ENCODE measurements at regions not wholly inside any gene's neighbourhood (a gene's known extent, or its start where the extent isn't known, plus 50 kb on each side); places are given as distances from the start of the nearest gene placed in this dataset.

DNA sequence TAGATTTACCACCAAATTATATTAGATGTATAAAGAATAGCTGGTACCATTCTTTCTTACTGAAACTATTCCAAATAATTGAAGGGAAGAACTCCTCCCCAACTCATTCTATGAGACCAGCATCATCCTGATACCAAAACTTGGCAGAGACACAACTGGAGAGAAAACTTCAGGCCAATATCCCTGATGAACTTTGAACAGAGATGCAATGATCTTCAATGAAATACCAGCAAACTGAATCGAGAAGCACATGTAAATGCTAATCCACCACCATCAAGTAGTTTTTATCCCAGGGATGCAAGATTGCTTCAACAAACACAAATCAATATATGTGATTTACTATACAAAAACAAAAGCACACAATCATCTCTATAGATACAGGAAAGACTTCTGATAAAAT is 329.8 kb downstream of the RDH14 start:
- H2BK5ac ChIP-seq (ENCODE audit: low read depth, low read length), result no peak overlapping the region
- no peaks in the 10 kb centered on the region for H3K79me2 ChIP-seq (ENCODE audit: control insufficient read depth in 1 of 2, insufficient read depth in 2 of 2, low read length in 2 of 2)
- CTCF ChIA-PET (ENCODE audit: partially characterized antibody), result interaction anchor here (0.8 to 1.0 kb wide), 2 partner anchors 61 to 378 kb away, joined by 3 read pairs; no protein-coding TSS in a partner anchor
- H2BK20ac ChIP-seq (ENCODE audit: low read length), result no peak overlapping the region
- no peak overlapping the region for H3K14ac ChIP-seq (ENCODE audit: insufficient read length)
- no peak overlapping the region for H2BK15ac ChIP-seq (ENCODE audit: low read length)
- H4K5ac ChIP-seq (ENCODE audit: insufficient read length, low read depth, low read length), result no peak overlapping the region
- no peak overlapping the region for H4K8ac ChIP-seq (ENCODE audit: extremely low read depth, insufficient read depth, low read length)
- no peak overlapping the region for H3K18ac ChIP-seq (ENCODE audit: extremely low read depth, low read length)
- H3K4me1 ChIP-seq (replicated peaks in 1 of 4; ENCODE audit: control insufficient read depth in 3 of 4, insufficient read depth in 4 of 4, low read length in 3 of 4), result no peaks in the 10 kb centered on the region
- no peak overlapping the region for H3K4me3 ChIP-seq (ENCODE audit: extremely low read depth in 1 of 4, insufficient read depth in 2 of 4, low read depth in 3 of 4, low read length in 4 of 4)
- H3K36me3 ChIP-seq (ENCODE audit: control insufficient read depth in 2 of 4, insufficient read depth in 4 of 4, low read length in 3 of 4), result no peaks in the 10 kb centered on the region
- no peak overlapping the region for H2BK12ac ChIP-seq (ENCODE audit: low read depth, low read length)
- H3K27ac ChIP-seq (ENCODE audit: low read depth, low read length), result no peak overlapping the region
- no peaks in the 10 kb centered on the region for H3K23me2 ChIP-seq (ENCODE audit: low read depth, low read length)
- no peak overlapping the region for H3K23ac ChIP-seq (ENCODE audit: insufficient read length)
- no peak overlapping the region for H2AFZ ChIP-seq (ENCODE audit: low read length)
- FAIRE-seq (no peak), DNase-seq (ENCODE audit: low read depth in 1 of 2, low spot score in 2 of 2) (no peak)
- H3K56ac ChIP-seq (replicated peaks; ENCODE audit: insufficient read length, low read depth, low read length), result no peak overlapping the region
- no peaks in the 10 kb centered on the region for H3K79me1 ChIP-seq (ENCODE audit: low read depth, low read length)
- POLR2A ChIA-PET (ENCODE audit: partially characterized antibody), result interaction anchor here (0.9 kb wide), 1 partner anchor 21 kb away, joined by 3 read pairs; no protein-coding TSS in a partner anchor
- no peak overlapping the region for H2BK120ac ChIP-seq (replicated peaks; ENCODE audit: low read depth, low read length)
- no peak overlapping the region for H3K9ac ChIP-seq (replicated peaks in 1 of 4; ENCODE audit: extremely low read depth in 1 of 4, low read depth in 3 of 4, low read length in 3 of 4)
- H3K9me3 ChIP-seq (ENCODE audit: insufficient read depth in 2 of 2, low read depth in 1 of 2, low read length in 1 of 2), result no peaks in the 10 kb centered on the region
- H3K4me2 ChIP-seq (ENCODE audit: insufficient read depth in 1 of 2, low read depth in 2 of 2, low read length in 2 of 2), result no peak overlapping the region
- H4K91ac ChIP-seq (replicated peaks; ENCODE audit: insufficient read length, low read length), result no peak overlapping the region
- no peak overlapping the region for H3K4ac ChIP-seq (replicated peaks; ENCODE audit: insufficient read length, low read depth, low read length)
- no peaks in the 10 kb centered on the region for H3K27me3 ChIP-seq (replicated peaks in 1 of 4; ENCODE audit: control insufficient read depth in 3 of 4, extremely low read depth in 1 of 4, insufficient read depth in 3 of 4, low read length in 3 of 4)
- H2AK5ac ChIP-seq (ENCODE audit: low read depth, low read length), result no peak overlapping the region
- H4K20me1 ChIP-seq (replicated peaks in 1 of 2; ENCODE audit: control insufficient read depth in 1 of 2, insufficient read depth in 2 of 2, low read length in 2 of 2), result no peaks in the 10 kb centered on the region
- 88% methylated on average over 1 of the region's 1 CpG; no CpG with 5 or more reads in 1 of the 2 experiments for WGBS, 2 experiments (ENCODE audit: extremely low coverage in 1 of 2, insufficient coverage in 1 of 2, insufficient read length in 1 of 2, insufficient replicate concordance in 2 of 2, low coverage in 1 of 2, low lambda C conversion rate in 2 of 2, missing lambda C conversion rate in 1 of 2)
- TF ChIP-seq, protein P1, sequence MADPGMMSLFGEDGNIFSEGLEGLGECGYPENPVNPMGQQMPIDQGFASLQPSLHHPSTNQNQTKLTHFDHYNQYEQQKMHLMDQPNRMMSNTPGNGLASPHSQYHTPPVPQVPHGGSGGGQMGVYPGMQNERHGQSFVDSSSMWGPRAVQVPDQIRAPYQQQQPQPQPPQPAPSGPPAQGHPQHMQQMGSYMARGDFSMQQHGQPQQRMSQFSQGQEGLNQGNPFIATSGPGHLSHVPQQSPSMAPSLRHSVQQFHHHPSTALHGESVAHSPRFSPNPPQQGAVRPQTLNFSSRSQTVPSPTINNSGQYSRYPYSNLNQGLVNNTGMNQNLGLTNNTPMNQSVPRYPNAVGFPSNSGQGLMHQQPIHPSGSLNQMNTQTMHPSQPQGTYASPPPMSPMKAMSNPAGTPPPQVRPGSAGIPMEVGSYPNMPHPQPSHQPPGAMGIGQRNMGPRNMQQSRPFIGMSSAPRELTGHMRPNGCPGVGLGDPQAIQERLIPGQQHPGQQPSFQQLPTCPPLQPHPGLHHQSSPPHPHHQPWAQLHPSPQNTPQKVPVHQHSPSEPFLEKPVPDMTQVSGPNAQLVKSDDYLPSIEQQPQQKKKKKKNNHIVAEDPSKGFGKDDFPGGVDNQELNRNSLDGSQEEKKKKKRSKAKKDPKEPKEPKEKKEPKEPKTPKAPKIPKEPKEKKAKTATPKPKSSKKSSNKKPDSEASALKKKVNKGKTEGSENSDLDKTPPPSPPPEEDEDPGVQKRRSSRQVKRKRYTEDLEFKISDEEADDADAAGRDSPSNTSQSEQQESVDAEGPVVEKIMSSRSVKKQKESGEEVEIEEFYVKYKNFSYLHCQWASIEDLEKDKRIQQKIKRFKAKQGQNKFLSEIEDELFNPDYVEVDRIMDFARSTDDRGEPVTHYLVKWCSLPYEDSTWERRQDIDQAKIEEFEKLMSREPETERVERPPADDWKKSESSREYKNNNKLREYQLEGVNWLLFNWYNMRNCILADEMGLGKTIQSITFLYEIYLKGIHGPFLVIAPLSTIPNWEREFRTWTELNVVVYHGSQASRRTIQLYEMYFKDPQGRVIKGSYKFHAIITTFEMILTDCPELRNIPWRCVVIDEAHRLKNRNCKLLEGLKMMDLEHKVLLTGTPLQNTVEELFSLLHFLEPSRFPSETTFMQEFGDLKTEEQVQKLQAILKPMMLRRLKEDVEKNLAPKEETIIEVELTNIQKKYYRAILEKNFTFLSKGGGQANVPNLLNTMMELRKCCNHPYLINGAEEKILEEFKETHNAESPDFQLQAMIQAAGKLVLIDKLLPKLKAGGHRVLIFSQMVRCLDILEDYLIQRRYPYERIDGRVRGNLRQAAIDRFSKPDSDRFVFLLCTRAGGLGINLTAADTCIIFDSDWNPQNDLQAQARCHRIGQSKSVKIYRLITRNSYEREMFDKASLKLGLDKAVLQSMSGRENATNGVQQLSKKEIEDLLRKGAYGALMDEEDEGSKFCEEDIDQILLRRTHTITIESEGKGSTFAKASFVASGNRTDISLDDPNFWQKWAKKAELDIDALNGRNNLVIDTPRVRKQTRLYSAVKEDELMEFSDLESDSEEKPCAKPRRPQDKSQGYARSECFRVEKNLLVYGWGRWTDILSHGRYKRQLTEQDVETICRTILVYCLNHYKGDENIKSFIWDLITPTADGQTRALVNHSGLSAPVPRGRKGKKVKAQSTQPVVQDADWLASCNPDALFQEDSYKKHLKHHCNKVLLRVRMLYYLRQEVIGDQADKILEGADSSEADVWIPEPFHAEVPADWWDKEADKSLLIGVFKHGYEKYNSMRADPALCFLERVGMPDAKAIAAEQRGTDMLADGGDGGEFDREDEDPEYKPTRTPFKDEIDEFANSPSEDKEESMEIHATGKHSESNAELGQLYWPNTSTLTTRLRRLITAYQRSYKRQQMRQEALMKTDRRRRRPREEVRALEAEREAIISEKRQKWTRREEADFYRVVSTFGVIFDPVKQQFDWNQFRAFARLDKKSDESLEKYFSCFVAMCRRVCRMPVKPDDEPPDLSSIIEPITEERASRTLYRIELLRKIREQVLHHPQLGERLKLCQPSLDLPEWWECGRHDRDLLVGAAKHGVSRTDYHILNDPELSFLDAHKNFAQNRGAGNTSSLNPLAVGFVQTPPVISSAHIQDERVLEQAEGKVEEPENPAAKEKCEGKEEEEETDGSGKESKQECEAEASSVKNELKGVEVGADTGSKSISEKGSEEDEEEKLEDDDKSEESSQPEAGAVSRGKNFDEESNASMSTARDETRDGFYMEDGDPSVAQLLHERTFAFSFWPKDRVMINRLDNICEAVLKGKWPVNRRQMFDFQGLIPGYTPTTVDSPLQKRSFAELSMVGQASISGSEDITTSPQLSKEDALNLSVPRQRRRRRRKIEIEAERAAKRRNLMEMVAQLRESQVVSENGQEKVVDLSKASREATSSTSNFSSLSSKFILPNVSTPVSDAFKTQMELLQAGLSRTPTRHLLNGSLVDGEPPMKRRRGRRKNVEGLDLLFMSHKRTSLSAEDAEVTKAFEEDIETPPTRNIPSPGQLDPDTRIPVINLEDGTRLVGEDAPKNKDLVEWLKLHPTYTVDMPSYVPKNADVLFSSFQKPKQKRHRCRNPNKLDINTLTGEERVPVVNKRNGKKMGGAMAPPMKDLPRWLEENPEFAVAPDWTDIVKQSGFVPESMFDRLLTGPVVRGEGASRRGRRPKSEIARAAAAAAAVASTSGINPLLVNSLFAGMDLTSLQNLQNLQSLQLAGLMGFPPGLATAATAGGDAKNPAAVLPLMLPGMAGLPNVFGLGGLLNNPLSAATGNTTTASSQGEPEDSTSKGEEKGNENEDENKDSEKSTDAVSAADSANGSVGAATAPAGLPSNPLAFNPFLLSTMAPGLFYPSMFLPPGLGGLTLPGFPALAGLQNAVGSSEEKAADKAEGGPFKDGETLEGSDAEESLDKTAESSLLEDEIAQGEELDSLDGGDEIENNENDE (IDR thresholded peaks at IDR 0.05; ENCODE audit: insufficient replicate concordance, low read length), result no peak
